22Rv1 (cell line): ENCODE measurements at regions not wholly inside any gene's neighbourhood (a gene's known extent, or its start where the extent isn't known, plus 50 kb on each side); places are given as distances from the start of the nearest gene placed in this dataset.
A peak's percentile ranks its signal among the peaks of the same experiment; 100 is the strongest.

Source experiments
- CTCF ChIP-seq: fragments of 450-650 bp; IDR thresholded peaks from 2 replicates; pipeline ENCODE4 v1.5.1; 2017; ENCODE audit warnings: mild to moderate bottlenecking
- ZFX ChIP-seq: fragments of 450-650 bp; IDR thresholded peaks from 2 replicates; pipeline ENCODE4 v1.6.1; 2017; ENCODE audit warnings: antibody characterized with exemption, borderline replicate concordance

GRCh38 chr2:128755695-128756364 lies 437.2 kb upstream of the HS6ST1 start:
- TF ChIP-seq CTCF (peak; percentile 4; the same call in 1 of the 2 replicates), ZFX (no peak)
